Fibroblast of skin of abdomen (primary cell): ENCODE measurements at regions not wholly inside any gene's neighbourhood (a gene's known extent, or its start where the extent isn't known, plus 50 kb on each side); places are given as distances from the start of the nearest gene placed in this dataset.

Source experiments
- DNase-seq: peaks from one replicate; pipeline ENCODE4 v3.0.0-alpha.2; 2013

DNA sequence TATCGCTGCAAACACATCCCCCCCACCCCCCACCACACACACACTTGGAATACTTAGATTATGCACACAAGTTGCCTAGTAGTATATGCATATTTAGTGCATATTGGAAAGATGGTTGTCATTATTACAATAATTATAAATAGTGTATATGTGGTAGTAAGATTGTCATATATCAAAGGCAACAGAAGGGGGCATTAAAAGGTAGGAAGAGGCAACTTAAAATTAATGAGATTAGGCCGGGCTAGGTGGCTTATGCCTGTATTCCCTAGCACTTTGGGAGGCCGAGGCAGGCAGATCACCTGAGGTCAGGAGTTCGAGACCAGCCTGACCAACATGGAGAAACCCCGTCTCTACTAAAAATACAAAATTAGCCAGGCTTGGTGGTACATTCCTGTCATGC, 52.1 kb downstream of the GSC start:
- DNase-seq: no peak

DNA sequence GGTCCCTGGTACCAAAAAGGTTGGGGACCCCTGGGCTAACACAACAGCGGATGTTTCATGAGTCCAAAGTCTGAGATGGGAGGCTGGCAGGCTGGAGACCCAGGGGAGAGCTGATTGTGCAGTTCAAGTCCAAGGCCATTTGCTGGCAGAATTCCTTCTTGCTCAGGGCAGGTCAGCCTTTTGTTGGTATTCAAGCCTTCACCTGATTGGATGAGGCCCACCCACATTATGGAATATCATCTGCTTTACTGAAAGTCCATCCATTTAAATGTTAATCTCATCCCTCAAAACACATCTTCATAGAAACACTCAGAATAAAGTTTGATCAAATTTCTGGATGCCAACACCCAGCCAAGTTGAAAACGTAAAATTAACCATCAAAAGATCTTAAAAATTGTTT, 52.9 kb downstream of the GSC start:
- no peak for DNase-seq

- no peak for DNase-seq
These were observed 56.8 kb downstream of the GSC start for GRCh38 chr14:94713115-94713514.

GRCh38 chr14:94710731-94711130, 59.2 kb downstream of the GSC start:
- DNase-seq: no peak

- DNase-seq: no peak
These were observed 62.4 kb downstream of the GSC start for GRCh38 chr14:94707494-94707893.

GRCh38 chr14:94706133-94706532, 63.8 kb downstream of the GSC start:
- DNase-seq: no peak

GRCh38 chr14:94702629-94703028, 67.3 kb downstream of the GSC start:
- DNase-seq: no peak

DNA sequence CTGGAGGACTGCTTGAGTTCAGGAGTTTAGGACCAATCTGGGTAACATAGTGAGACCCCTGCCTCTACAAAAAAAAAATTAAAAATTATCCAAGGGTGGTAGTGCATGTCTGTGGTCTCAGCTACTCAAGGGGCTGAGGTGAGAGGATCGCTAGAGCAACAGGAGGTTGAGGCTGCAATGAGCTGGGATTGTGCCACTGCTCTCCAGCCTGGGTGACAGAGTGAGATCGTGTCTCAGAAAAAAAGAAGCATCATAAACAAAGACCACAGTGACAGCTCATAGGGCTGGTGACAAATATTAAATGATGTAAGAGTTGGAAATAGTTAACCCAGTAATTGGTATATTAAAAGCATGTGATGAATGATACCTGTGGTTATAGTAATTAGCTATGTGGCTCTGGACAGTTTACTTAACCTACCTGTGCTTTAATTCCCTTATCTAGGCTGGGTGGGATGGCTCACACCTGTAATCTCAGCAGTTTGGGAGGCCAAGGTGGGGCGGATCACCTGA, 68.0 kb downstream of the GSC start:
- DNase-seq: no peak

DNA sequence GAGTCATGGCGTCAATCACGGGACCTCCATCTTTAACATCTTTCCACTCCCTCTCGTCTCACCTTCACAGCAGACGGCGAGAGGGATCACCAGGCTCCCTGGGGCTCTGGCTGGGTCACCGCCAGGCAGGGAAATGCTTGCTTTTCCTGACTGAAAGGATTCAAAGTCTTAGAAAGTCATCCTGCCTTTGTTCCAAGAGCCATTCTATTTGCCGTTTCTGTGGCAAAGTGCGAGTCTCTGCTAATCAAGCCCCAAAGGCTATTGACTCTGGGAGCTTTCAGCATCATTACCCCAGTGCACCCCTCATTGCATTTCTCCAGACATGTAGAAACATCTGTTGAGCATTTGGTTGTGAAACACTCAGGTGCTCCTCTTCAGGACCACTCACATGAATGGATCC, 69.6 kb downstream of the GSC start:
- DNase-seq: no peak

DNA sequence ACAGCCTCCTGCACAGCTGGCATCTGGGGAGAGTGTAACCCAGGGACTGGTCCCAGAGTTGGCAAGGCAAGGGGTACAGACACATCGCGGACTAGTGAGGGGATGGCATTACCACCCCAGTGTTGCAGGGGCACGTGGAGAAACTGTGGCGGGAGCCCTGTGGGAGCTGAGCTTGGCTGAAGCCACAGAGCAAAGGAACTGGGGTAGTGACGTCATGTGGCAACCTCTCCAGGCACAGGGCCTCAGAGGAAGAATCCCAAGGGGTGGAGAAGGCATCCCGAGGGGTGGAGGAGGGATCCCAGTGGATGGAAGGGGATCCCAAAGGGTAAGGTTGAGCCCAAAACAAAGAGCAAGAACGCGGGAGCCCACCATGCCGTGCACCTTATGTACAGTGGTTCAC, 70.1 kb downstream of the GSC start:
- DNase-seq: no peak

GRCh38 chr14:94697773-94698556, 71.9 kb downstream of the GSC start:
- no peak for DNase-seq

DNA sequence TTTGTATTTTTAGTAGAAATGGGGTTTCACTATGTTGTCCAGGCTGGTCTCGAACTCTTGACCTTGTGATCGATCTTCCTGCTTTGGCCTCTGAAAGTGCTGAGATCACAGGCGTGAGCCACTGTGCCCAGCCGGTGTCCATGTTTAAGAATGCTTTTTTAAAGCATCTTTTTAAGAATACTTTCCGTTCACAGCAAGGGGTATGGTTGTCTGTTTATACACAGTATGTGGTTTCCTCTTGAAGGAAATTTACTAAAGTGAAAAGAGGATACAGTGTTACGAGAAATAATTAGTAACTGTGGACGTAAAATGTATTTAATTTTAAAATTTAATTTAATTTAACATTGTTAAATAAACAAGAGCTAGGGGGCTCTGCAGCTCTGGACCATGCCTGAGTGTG, 73.4 kb downstream of the GSC start:
- DNase-seq: no peak

DNA sequence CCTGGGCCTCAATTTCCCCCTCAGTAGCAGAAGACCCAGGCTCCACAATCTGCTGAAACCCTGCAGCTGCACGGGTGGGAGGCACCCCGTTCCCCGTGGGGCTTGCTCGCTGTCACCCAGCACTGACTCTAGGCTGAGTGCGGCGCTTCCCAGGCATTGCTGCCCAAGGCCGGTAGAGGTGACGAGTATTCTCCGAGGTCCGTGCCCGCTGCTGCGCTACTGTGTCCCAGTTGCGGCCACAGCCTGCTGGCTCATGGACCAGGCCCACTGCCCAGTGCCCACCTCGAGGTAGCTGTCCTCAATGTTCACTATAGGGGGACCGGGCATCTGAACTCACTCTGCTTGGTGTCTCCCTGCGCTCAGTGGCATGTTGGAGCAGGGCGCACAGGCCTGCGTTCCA, 74.7 kb downstream of the GSC start:
- no peak for DNase-seq

GRCh38 chr14:94691660-94692034, 78.3 kb downstream of the GSC start:
- peak; percentile 71 for DNase-seq

DNA sequence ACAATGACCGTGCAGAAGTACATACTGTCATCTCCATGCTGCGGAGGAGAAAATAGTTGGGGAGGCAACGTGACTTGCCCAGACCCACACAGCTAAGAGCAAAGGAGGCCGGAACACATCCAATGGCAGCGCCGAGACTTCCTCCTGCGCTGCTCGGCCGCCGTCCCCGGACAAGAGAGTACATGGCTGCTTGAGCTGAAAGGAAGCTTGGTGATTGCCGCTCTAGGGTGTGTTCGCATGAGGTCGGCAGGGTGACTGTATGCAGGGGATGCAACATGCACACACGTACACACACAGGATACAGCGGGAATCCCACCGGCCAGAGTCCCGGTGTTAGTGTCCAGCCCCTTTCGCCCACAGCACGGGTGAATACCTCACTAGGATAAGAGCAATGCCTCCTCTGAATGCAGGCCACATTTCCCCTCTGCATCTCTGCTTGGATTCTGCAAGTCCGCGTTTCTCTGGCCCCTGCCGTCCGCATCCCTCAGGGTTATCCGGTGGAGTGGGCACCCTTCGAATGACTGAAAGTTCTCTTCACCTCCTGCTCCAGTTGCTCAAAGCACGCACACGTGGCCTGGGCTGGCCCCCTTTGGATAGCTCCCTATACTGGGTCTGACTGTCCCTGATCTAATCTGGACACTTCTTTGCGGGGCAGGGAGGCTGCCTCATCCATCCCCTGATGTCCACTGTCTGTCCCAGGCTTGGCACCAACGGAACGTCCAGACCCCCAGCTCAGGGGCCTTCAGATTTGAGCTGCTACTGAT, 78.8 kb downstream of the GSC start:
- DNase-seq: no peak

- DNase-seq: no peak
These were observed 78.3 kb downstream of the SERPINA3 start for GRCh38 chr14:94690486-94690885.

DNA sequence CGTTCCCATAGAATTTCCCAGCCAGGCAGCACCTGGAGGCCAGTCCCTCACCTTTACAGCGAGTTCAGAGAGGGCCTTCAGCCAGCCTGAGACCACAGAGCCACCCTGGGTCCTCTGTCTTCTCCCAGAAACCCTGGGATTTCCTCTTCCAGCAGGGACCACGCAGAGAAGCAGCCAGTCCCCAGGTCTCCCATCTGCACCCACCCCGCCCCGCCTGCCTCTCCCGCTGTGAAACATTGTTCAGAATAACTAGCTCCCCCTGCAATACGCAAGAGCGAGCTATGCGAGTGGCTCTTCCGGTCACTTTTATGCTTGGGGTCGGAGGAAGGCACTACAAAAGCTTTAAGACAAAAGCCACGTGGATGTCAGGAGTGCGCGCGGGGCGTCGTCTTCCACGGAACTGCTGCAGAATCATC, 77.8 kb downstream of the SERPINA3 start:
- no peak for DNase-seq

DNA sequence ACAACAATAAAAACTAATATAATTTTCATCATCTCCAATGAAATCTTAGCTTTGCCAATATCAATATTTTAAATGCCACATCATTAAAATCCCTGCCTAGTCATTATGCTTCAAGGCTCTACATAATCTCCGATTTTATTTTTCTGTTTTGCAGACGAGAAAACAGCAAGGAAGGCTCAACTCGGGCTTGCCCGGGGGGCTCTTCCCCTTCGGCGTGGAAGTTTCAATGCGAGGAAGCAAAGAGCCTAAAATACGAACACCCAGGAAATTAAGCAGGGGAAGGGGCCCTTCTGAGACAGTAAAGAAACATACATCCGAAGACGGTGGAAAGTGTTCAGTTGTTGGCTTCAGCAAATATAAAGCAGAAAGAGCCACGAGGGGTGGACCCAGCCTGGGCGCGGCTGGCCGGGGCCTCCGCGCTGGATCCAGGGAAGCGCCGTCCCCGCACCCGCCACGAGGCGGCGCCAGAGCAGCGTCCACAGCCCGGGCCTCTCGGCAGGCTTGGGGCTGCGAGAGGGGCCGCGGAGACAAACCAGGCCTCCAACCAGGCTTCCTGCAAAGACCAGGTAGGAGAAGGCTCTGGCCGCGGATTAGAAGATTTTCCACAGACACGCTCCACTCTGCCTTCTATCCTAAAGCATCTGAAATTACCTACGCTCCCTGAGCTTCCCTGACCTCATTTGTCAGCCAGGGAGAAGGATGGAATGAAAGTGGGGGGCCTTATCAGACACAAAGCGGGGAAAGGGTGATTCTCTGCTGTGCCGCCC, 77.2 kb downstream of the SERPINA3 start:
- DNase-seq: peak; percentile 47

DNA sequence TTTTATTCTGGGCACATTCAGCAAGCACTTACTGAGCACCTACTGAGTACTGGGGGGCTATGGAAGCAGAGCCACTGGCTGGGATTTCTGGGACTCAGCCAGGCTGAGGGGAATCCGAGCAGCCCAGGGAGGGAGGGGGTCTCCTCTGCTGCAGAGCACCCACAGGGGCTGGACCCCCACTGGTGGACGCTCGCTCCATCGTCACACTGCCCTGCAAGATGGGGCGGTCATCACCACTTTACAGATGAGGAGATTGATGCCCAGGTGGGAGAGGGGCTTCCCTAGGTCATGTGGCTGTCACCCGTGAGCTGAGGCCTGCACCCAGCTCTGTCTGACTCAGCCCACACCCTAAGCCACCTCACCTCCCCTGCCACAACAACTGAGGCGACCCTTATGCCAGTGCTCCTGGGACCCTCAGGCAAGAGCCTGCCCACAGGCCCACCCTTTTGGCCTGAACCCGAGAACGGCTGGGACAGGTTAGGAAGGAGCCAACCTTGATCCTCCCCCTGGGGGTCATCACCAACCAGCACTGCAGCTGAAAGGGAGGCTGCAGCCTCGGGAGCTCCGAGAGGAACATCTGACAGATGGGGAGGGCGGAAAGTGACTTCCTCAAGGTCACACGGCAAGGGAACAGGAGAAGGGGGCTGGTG, 74.4 kb downstream of the SERPINA3 start:
- DNase-seq: no peak

DNA sequence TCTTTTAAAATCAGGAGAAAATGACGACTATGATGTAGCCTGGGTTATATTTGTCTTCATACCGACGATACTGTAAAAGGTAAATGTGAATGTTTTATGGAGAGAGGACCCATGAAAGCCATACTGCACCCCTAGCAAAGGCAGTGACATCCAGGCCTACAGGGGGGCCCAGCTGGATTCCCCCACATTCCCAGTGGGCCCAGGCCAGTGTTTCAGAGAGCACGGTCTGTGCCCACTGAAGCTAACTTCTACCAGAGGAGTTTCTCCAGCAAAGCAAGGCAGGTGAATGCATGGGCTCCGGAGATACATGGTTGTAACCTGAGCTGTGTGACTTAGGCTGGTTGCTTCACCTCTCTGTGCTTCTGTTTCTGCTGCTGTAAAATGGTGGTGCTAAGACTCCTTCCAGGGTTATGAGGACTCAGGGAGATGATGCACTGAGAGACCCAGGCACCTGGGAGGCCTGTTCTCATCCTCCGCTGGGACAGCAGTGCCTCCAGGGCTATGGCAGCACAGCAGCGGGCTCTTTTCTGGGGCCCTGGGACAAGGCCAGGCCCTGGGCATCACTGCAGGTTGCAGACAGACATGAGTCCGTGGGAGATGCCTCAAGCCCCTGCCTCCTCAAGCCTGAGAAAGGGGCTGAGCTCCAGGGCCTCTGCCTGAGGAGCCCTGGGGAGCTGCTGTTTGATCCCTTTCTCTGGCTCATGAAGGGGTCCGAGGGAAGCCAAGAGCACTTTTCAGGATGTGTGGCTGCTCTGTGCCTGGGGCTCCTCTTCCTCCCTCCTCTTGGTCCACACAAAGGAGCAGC, 73.7 kb downstream of the SERPINA3 start:
- no peak for DNase-seq

GRCh38 chr14:94685166-94685581, 73.0 kb downstream of the SERPINA3 start:
- DNase-seq: no peak

DNA sequence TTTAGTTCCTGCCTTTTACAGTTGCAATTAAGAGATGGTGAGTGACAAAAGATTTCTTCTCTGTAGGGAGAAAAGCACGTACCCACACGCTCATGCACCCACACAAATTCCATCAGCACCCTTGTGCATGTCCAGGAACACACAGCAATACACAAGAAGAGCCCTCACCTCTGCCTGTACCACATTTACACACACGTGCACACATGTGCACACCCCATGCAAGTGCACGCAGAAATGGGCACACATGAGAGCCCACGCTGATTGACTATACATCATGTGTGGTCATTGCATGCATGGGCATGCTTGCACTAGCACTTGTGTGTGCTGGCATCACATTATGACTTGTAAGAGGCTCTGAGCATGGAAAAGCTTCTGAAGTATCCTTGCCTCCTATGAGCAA, 70.5 kb downstream of the SERPINA3 start:
- DNase-seq: no peak
